GM21529 (cell line): ENCODE measurements at regions not wholly inside any gene's neighbourhood (a gene's known extent, or its start where the extent isn't known, plus 50 kb on each side); places are given as distances from the start of the nearest gene placed in this dataset.

Experiments used
- ATAC-seq: cut with Tn5 transposase; IDR thresholded peaks from one replicate; pipeline ENCODE4 v1.9.1; 2021; ENCODE audit not compliant: unreplicated experiment

- no peak for ATAC-seq
These were observed 1813.5 kb upstream of the CDH6 start for GRCh38 chr5:29380029-29380428.

GRCh38 chr5:29379619-29380018 lies 1813.9 kb upstream of the CDH6 start:
- ATAC-seq, result no peak

- ATAC-seq, result no peak
These were observed 1815.4 kb upstream of the CDH6 start for GRCh38 chr5:29378104-29378503.

GRCh38 chr5:29370248-29370647 lies 1823.2 kb upstream of the CDH6 start:
- ATAC-seq, result no peak

- ATAC-seq, result no peak
These were observed 1826.2 kb upstream of the CDH6 start for GRCh38 chr5:29367176-29367833.

GRCh38 chr5:29351170-29351569 lies 1842.3 kb upstream of the CDH6 start:
- ATAC-seq, result no peak

GRCh38 chr5:29337030-29337429 lies 1856.5 kb upstream of the CDH6 start:
- no peak for ATAC-seq

- ATAC-seq, result no peak
These were observed 1871.9 kb upstream of the CDH6 start for GRCh38 chr5:29321591-29321990.

GRCh38 chr5:29309359-29309758 lies 1884.1 kb upstream of the CDH6 start:
- ATAC-seq, result no peak

GRCh38 chr5:29307478-29307877 lies 1886.0 kb upstream of the CDH6 start:
- ATAC-seq, result no peak

GRCh38 chr5:29304545-29304944 lies 1888.9 kb upstream of the CDH6 start:
- ATAC-seq, result no peak

- no peak for ATAC-seq
These were observed 1896.9 kb upstream of the CDH6 start for GRCh38 chr5:29296548-29296947.

GRCh38 chr5:29277642-29278041 lies 1915.8 kb upstream of the CDH6 start:
- no peak for ATAC-seq

GRCh38 chr5:29276371-29276770 lies 1917.1 kb upstream of the CDH6 start:
- no peak for ATAC-seq

GRCh38 chr5:29263915-29264351 lies 1929.6 kb upstream of the CDH6 start:
- ATAC-seq, result no peak

GRCh38 chr5:29262339-29263123 lies 1931.0 kb upstream of the CDH6 start:
- ATAC-seq, result no peak

- no peak for ATAC-seq
These were observed 1932.3 kb upstream of the CDH6 start for GRCh38 chr5:29261213-29261612.

GRCh38 chr5:29252390-29252789 lies 1941.1 kb upstream of the CDH6 start:
- no peak for ATAC-seq

GRCh38 chr5:29247346-29248028 lies 1946.0 kb upstream of the CDH6 start:
- ATAC-seq, result no peak

GRCh38 chr5:29240379-29240778 lies 1953.1 kb upstream of the CDH6 start:
- no peak for ATAC-seq

- no peak for ATAC-seq
These were observed 1953.9 kb upstream of the CDH6 start for GRCh38 chr5:29239606-29240005.

GRCh38 chr5:29238115-29238514 lies 1955.4 kb upstream of the CDH6 start:
- no peak for ATAC-seq
